ENCODE measurements at regions not wholly inside any gene's neighbourhood (a gene's known extent, or its start where the extent isn't known, plus 50 kb on each side); places are given as distances from the start of the nearest gene placed in this dataset.
"Not testable (repeated sequence)": the region's sequence is repeated elsewhere in the genome, so short reads cannot be mapped to it uniquely, and the experiment has no call there.

DNA sequence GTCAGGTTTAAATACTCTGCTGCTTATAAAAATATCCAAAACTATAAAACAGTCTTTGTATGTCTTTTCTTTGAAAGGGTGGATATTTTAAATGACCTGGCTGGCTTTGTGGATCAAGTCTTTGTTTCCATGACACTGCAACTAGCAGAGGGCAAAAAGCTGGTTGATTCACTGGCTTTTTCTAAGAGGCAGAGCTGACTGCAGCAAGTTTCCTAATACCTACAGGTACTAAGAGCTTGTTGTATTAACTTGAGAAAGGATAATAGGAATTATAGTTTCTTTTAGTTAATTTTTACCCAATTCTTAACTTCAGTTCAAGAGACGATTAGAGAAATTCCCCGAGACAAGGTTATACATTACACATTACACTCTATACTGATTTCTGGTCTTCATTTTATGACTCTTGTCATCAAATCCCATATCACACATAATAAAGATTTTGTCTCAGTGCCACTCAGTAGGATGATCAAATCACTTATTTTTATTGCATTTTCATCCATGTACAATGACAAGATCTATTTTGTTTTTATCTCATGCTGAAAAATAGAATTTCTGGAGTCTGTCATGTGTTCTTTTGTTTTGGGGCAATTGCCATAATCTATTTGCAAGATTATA lies 120.1 kb upstream of the RIMS1 start:
- ChIA-PET POLR2A (no interaction called here), CTCF (no interaction called here)

DNA sequence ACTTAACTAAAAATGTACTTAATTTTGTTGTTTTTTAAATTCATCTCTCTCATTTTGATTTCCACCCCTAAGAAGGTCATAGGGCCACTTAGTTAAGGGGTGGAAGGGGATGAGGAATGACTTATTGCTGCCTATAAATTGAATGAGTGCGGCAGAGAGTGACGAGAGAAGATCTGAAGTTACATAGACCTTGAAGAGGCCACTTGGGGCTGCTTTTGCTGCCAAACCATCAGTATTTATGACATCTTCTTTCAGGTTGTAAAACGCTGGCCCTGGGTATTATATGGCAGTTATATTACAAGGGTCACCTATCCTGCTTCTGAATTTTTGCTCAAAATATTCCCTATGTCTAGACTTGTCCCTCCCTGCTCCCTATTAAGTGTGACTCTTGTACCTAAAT lies 119.6 kb upstream of the RIMS1 start:
- ChIA-PET POLR2A (no interaction called here), CTCF (no interaction called here)

DNA sequence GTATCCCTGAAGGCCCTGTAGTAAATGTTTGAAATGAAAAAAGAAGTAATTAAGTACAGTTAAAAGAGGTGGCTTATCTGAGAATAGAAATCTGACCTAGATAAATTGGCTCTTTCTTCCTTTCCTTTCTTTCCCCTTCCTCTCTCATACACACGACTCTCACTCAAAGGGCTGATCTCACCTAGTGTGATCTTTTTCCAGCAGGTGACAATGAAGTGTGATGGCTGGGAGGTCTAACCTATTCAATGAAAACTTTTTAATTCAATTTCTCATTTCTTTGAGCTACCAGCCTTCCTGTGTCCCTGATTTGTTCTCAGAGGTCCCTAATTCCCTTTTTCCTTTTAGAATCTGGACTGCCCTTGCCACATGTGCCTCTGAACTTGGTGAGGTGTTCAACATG lies 118.0 kb upstream of the RIMS1 start:
- POLR2A ChIA-PET, result no interaction called here
- CTCF ChIA-PET, result no interaction called here

DNA sequence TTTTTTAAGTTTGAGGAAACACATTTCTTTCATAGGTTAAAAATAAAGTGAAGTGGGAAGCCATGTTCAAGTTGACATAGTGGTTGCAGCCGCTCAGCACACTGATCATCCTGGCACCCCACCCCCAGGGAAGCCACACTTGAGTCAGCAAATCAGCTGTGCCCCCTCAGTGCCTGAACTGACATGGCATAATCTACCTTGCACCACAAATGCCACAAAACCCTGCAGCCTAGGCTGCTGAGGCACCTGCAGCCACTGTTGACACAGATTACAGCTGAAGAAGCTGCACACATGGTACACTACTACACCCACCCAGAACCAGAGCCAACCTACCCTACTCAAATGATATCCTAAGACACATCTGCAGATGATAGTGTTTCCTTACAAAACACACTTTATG lies 77.5 kb upstream of the RIMS1 start:
- POLR2A ChIA-PET, result no interaction called here
- CTCF ChIA-PET, result no interaction called here

DNA sequence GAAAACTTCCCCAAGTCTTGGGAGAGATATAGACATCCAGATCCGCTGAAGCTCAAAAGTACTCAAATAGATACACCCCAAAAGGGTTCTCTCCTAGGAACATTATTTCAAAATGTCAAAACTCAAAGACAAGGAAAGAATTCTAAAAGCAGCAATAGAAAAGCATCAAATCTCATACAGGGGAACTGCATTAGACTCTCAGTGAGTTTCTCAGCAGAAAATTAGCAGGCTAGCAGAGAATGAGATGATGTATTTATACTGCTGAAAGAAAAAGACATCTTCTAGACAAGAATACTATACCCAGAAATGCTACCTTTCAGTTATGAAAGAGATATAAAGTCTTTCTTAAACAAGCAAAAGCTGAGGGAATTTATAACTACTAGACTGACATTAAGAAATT lies 75.5 kb upstream of the RIMS1 start:
- POLR2A ChIA-PET, result no interaction called here
- CTCF ChIA-PET, result no interaction called here

DNA sequence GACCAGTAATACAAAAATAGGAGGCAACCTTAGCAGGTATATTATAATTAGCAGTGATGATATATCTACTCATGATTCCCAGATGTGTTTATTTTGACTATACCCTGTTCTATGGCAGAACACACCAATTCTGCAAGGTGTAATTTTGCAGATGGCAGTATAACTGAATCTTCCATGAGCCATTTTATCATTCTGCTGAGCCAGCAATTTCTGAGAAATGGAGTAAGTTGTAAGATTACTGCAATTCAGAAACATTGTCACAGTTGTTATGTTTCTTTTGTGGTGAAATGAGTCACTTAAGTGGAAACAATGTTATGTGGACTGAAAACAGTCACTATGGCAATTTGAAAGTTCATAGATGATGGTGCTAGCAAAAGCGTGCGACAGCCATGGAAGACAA lies 63.7 kb upstream of the RIMS1 start:
- ChIA-PET POLR2A (no interaction called here), CTCF (no interaction called here)

DNA sequence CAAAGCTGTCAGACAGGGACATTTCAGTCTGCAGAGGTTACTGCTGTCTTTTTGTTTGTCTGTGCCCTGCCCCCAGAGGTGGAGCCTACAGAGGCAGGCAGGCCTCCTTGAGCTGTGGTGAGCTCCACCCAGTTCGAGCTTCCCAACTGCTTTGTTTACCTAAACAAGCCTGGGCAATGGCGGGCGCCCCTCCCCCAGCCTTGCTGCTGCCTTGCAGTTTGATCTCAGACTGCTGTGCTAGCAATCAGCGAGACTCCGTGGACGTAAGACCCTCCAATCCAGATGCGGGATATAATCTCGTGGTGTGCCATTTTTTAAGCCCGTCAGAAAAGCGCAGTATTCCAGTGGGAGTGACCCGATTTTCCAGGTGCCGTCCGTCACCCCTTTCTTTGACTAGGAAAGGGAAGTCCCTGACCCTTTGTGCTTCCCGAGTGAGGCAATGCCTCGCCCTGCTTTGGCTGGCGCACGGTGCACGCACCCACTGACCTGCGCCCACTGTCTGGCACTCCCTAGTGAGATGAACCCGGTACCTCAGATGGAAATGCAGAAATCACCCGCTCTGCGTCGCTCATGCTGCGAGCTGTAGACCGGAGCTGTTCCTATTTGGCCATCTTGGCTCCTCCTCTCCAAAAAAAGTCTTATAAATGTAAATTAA lies 54.1 kb upstream of the RIMS1 start:
- POLR2A ChIA-PET, CTCF ChIA-PET: not testable (repeated sequence)

Data from activated CD8-positive, alpha-beta memory T cell treated with anti-CD3 and anti-CD28 coated beads for 36 hours (primary cell).